22Rv1 (cell line): ENCODE measurements at regions not wholly inside any gene's neighbourhood (a gene's known extent, or its start where the extent isn't known, plus 50 kb on each side); places are given as distances from the start of the nearest gene placed in this dataset.
"Not testable (repeated sequence)": the region's sequence is repeated elsewhere in the genome, so short reads cannot be mapped to it uniquely, and the experiment has no call there.

Experiments used
- H3K27ac ChIP-seq: fragments of 450-650 bp; 2 replicates; pipeline ENCODE4 v1.5.1; 2017
- CTCF ChIP-seq: fragments of 450-650 bp; IDR thresholded peaks from 2 replicates; pipeline ENCODE4 v1.5.1; 2017; ENCODE audit warnings: mild to moderate bottlenecking
- ZFX ChIP-seq: fragments of 450-650 bp; IDR thresholded peaks from 2 replicates; pipeline ENCODE4 v1.6.1; 2017; ENCODE audit warnings: antibody characterized with exemption, borderline replicate concordance

- H3K27ac ChIP-seq = no peak overlapping the region
- TF ChIP-seq CTCF (no peak), ZFX (no peak)
Observed at GRCh38 chr11:29087200-29087812, 929.5 kb downstream of the KCNA4 start.

- TF ChIP-seq CTCF = no peak
- TF ChIP-seq ZFX = no peak
- no peak overlapping the region for H3K27ac ChIP-seq
Observed at GRCh38 chr11:29075726-29076125, 941.1 kb downstream of the KCNA4 start.

GRCh38 chr11:29063630-29064361 lies 953.0 kb downstream of the KCNA4 start:
- no peak for TF ChIP-seq CTCF
- no peak for TF ChIP-seq ZFX
- no peak overlapping the region for H3K27ac ChIP-seq

- TF ChIP-seq ZFX = no peak
- no peak for TF ChIP-seq CTCF
- H3K27ac ChIP-seq = no peak overlapping the region
Observed at GRCh38 chr11:29061452-29061851, 953.3 kb downstream of the METTL15 start.

- H3K27ac ChIP-seq = not testable (repeated sequence)
Observed at GRCh38 chr11:29056487-29056886, 948.3 kb downstream of the METTL15 start.

GRCh38 chr11:29051935-29052334 lies 943.7 kb downstream of the METTL15 start:
- TF ChIP-seq CTCF = no peak
- no peak for TF ChIP-seq ZFX
- H3K27ac ChIP-seq = no peak overlapping the region

- H3K27ac ChIP-seq = not testable (repeated sequence)
Observed at GRCh38 chr11:29050962-29051361, 942.8 kb downstream of the METTL15 start.

GRCh38 chr11:29040489-29040888 lies 932.3 kb downstream of the METTL15 start:
- no peak overlapping the region for H3K27ac ChIP-seq
- TF ChIP-seq ZFX (no peak), CTCF (no peak)
